ENCODE measurements at regions not wholly inside any gene's neighbourhood (a gene's known extent, or its start where the extent isn't known, plus 50 kb on each side); places are given as distances from the start of the nearest gene placed in this dataset.

DNA sequence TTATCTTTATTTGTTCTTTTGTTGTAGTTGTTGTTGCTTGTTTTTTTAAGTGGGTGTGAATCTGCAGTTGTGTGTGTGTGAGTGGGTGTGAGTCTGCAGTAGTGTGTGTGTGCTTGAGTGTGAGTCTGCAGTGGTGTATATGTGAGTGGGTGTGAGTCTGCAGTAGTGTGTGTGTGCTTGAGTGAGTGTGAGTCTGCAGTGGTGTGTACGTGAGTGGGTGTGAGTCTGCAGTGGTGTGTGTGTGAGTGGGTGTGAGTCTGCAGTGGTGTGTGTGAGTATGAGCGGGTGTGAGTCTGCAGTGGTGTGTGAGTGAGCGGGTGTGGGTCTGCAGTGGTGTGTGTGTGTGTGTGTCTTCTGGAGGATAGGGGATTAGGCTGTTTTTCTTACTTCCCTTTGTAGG is 1186.8 kb upstream of the SEL1L start:
- TF ChIP-seq, protein P1, sequence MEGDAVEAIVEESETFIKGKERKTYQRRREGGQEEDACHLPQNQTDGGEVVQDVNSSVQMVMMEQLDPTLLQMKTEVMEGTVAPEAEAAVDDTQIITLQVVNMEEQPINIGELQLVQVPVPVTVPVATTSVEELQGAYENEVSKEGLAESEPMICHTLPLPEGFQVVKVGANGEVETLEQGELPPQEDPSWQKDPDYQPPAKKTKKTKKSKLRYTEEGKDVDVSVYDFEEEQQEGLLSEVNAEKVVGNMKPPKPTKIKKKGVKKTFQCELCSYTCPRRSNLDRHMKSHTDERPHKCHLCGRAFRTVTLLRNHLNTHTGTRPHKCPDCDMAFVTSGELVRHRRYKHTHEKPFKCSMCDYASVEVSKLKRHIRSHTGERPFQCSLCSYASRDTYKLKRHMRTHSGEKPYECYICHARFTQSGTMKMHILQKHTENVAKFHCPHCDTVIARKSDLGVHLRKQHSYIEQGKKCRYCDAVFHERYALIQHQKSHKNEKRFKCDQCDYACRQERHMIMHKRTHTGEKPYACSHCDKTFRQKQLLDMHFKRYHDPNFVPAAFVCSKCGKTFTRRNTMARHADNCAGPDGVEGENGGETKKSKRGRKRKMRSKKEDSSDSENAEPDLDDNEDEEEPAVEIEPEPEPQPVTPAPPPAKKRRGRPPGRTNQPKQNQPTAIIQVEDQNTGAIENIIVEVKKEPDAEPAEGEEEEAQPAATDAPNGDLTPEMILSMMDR (conservative IDR thresholded peaks at IDR 0.05; ENCODE audit: low read depth in 2 of 2), result no peak
- TF ChIP-seq EZH2phosphoT487 (IDR thresholded peaks at IDR 0.05; ENCODE audit: unreplicated experiment), result no peak
- TF ChIP-seq, protein P2, sequence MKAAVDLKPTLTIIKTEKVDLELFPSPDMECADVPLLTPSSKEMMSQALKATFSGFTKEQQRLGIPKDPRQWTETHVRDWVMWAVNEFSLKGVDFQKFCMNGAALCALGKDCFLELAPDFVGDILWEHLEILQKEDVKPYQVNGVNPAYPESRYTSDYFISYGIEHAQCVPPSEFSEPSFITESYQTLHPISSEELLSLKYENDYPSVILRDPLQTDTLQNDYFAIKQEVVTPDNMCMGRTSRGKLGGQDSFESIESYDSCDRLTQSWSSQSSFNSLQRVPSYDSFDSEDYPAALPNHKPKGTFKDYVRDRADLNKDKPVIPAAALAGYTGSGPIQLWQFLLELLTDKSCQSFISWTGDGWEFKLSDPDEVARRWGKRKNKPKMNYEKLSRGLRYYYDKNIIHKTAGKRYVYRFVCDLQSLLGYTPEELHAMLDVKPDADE (IDR thresholded peaks at IDR 0.05), result no peak

Measured in GM23338 (cell line).